ENCODE measurements at regions not wholly inside any gene's neighbourhood (a gene's known extent, or its start where the extent isn't known, plus 50 kb on each side); places are given as distances from the start of the nearest gene placed in this dataset.

DNA sequence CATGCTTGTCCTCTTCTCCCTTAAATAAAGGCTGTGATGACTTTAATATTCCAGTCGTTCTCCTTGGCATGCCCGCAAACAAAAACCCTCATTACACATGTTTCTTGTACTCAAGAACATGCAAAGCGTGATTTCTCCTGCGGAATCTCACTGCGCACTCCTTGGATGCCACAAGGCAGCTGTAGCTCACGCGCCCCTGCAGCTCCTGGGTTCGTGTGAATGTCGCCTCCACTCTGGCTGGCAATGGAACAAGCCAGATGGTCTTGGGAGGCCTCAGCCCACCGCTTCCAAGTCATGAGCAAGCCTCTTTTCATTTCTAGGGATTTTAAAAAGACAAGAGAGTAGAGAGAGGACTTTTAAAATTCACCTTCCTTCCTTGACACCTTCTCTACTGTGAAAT is 403.8 kb downstream of the PCNX1 start:
- Histone ChIP-seq H3K36me3 (ENCODE audit: control insufficient read depth, insufficient read depth, low read length) (no peaks in the 10 kb centered on the region), H3K27ac (ENCODE audit: low read depth, low read length, severe bottlenecking) (no peak overlapping the region), H3K4me1 (ENCODE audit: control insufficient read depth, insufficient read depth, low read length, poor library complexity, severe bottlenecking) (no peaks in the 10 kb centered on the region), H3K9me3 (ENCODE audit: control insufficient read depth, low read length) (no peaks in the 10 kb centered on the region), H3K4me3 (ENCODE audit: extremely low read depth, insufficient read depth, low read length, poor library complexity, severe bottlenecking) (no peak overlapping the region)
- WGBS, 2 experiments (ENCODE audit: insufficient coverage in 2 of 2), result 92 to 93% methylated on average over 9 of the region's 10 CpGs

DNA sequence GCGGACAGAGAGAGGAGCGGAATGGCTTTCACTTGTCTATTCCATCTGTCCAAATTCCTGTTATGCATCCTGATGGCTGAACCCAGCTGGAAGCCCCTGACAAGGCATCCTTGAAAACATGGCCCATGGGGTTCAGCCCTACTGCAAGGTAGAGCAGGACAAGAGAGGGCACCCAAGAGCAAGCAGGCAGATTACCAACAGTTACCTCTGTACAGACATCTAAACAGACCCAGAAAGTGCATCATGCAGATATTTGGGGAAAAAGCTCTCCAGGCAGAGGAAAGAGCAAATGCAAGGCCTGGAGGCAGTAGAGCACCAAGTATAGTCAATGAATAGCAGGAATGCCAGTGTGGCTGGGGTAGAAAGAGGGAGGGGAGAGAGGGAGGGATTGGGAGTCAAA is 407.5 kb downstream of the PCNX1 start:
- Histone ChIP-seq H3K4me1 (ENCODE audit: control insufficient read depth, insufficient read depth, low read length, poor library complexity, severe bottlenecking) (peaks cover 3% of the 10 kb centered on the region), H3K9me3 (ENCODE audit: control insufficient read depth, low read length) (no peaks in the 10 kb centered on the region), H3K36me3 (ENCODE audit: control insufficient read depth, insufficient read depth, low read length) (no peaks in the 10 kb centered on the region), H3K27ac (ENCODE audit: low read depth, low read length, severe bottlenecking) (no peak overlapping the region), H3K4me3 (ENCODE audit: extremely low read depth, insufficient read depth, low read length, poor library complexity, severe bottlenecking) (no peak overlapping the region)
- WGBS, 2 experiments (ENCODE audit: insufficient coverage in 2 of 2), result 100% methylated on average over 1 of the region's 2 CpGs

DNA sequence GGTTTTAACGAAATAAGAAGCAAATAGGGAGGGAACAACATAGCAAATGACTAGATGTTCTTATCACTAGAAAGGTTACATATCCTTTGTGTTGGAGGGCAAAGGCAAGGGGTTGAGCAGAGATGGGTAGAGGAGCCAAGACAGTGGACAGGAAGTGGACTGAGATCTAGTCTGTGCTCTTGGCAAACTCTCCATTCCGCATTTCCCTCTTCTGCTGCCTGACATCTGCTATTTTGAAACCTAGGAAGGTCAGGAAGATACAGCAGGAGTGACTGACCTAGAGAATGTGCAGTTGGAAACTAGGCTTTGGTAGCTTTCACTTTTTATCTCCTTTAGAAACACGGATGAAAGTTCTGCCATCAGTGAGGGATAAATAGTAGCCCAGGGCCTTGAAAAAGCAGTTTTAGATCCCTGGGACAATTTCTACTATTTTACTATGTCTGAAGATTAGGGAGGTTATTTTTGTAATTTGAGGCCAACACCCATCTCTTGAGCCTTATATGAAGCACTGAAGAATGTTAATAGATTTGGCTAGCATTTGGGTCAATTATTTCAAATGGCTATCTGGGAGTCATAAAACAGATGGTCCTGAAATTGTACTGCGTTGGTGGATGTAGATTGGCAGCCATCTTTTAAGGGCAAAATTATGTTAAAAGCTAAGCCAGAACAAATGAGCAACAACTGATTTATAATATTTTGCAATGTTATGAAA is 410.3 kb downstream of the PCNX1 start:
- WGBS, 2 experiments (ENCODE audit: insufficient coverage in 2 of 2), result 80 to 93% methylated on average over 1 to 4 of the region's 4 CpGs
- no peak overlapping the region for H3K27ac ChIP-seq (ENCODE audit: low read depth, low read length, severe bottlenecking)
- H3K4me3 ChIP-seq (ENCODE audit: extremely low read depth, insufficient read depth, low read length, poor library complexity, severe bottlenecking), result no peak overlapping the region
- H3K36me3 ChIP-seq (ENCODE audit: control insufficient read depth, insufficient read depth, low read length), result no peaks in the 10 kb centered on the region
- H3K9me3 ChIP-seq (ENCODE audit: control insufficient read depth, low read length), result no peaks in the 10 kb centered on the region
- H3K4me1 ChIP-seq (ENCODE audit: control insufficient read depth, insufficient read depth, low read length, poor library complexity, severe bottlenecking), result peaks cover 3% of the 10 kb centered on the region

DNA sequence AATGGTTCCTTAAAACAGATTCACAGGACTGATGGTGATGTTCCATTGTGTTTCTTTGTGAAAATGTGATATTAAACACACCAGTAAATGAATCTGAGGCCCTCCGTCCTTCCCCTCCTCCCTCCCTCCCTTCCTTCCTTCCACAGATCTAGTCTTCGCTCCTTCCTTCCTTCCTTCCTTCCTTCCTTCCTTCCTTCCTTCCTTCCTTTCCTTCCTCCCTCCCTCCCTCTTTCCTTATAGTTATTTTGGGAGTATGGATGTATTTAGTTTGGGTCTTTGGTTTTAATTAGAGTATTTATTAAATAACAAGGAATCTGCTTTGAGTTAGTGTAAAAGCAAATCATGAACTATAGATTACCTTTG is 410.8 kb downstream of the PCNX1 start:
- Histone ChIP-seq H3K36me3 (ENCODE audit: control insufficient read depth, insufficient read depth, low read length) (no peaks in the 10 kb centered on the region), H3K9me3 (ENCODE audit: control insufficient read depth, low read length) (no peaks in the 10 kb centered on the region), H3K4me1 (ENCODE audit: control insufficient read depth, insufficient read depth, low read length, poor library complexity, severe bottlenecking) (peaks cover 3% of the 10 kb centered on the region), H3K4me3 (ENCODE audit: extremely low read depth, insufficient read depth, low read length, poor library complexity, severe bottlenecking) (no peak overlapping the region), H3K27ac (ENCODE audit: low read depth, low read length, severe bottlenecking) (no peak overlapping the region)
- no CpG with 5 or more reads among the region's 2 CpGs for WGBS, 2 experiments (ENCODE audit: insufficient coverage in 2 of 2)

DNA sequence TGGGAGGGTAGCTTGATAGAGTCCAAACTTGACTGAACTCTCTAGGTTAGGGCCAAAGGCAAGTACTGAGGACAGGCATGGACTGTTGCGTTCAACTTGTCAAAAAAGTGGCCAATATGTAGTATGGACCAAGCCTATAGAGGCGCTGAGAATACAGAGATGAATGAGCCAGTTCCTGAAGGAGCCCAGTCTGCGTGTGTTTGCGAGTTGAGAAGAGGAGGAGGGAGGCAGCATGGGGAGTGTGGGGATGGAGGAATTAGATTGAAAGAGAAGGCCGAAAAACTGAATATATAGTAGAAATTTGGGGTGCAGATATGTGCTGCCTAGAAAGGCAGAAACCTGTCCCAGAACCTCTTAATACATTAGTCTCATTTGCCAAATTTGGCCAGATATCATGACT is 412.4 kb downstream of the PCNX1 start:
- H3K36me3 ChIP-seq (ENCODE audit: control insufficient read depth, insufficient read depth, low read length), result no peaks in the 10 kb centered on the region
- 18 to 21% methylated on average over 4 to 5 of the region's 5 CpGs for WGBS, 2 experiments (ENCODE audit: insufficient coverage in 2 of 2)
- H3K27ac ChIP-seq (ENCODE audit: low read depth, low read length, severe bottlenecking), result no peak overlapping the region

DNA sequence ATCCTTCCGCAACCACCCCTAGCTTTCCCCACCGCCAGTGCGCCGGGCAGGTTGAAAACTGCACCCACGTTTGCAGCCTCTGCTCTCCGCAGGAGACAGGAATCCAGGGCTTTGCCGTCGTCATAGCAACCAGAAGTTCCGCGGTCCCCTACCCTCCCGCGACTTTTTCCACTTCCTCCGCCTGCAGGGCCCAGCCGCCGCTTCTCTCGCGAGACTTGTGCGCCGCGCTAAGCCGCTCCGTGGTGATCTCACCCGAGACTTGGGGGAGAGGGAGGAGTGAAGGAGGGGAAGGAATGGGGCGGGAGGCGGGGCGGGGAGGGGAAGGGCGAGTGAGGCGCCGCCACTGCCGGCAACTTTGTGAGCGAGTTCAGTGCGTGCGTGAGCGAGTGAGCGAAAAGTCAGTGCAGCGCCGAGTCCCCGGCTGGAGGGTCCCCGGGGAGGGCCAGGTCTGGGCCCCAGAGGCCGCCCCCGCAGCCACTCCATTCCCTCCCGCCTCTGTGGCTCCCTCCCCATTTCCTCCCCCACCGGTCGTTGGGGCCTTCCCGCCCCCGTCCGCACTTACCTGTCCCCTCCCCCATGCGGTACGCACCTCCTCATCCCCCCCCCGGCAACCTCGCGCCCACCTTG is 413.0 kb downstream of the PCNX1 start, which contains the start of gene SIPA1L1:
SIPA1L1 (plus strand) TSS at position 370 of the 627 bp plus-strand sequence.
- H3K36me3 ChIP-seq (ENCODE audit: control insufficient read depth, insufficient read depth, low read length), result no peaks in the 10 kb centered on the region
- H3K4me3 ChIP-seq (ENCODE audit: extremely low read depth, insufficient read depth, low read length, poor library complexity, severe bottlenecking), result peak within 1 kb of the TSS; percentile 82
- peak within 1 kb of the TSS; percentile 75 for H3K27ac ChIP-seq (ENCODE audit: low read depth, low read length, severe bottlenecking)
- peaks cover 10% of the 10 kb centered on the region for H3K4me1 ChIP-seq (ENCODE audit: control insufficient read depth, insufficient read depth, low read length, poor library complexity, severe bottlenecking)
- WGBS, 2 experiments (ENCODE audit: insufficient coverage in 2 of 2), result 0% methylated on average over 11 to 21 of the region's 52 CpGs
- H3K9me3 ChIP-seq (ENCODE audit: control insufficient read depth, low read length), result no peaks in the 10 kb centered on the region

More for the DNA sequence above, 412.4 kb downstream of the PCNX1 start:
- Histone ChIP-seq H3K9me3 (ENCODE audit: control insufficient read depth, low read length) (no peaks in the 10 kb centered on the region), H3K4me1 (ENCODE audit: control insufficient read depth, insufficient read depth, low read length, poor library complexity, severe bottlenecking) (peaks cover 5% of the 10 kb centered on the region), H3K4me3 (ENCODE audit: extremely low read depth, insufficient read depth, low read length, poor library complexity, severe bottlenecking) (peak overlapping the region; percentile 82)

DNA sequence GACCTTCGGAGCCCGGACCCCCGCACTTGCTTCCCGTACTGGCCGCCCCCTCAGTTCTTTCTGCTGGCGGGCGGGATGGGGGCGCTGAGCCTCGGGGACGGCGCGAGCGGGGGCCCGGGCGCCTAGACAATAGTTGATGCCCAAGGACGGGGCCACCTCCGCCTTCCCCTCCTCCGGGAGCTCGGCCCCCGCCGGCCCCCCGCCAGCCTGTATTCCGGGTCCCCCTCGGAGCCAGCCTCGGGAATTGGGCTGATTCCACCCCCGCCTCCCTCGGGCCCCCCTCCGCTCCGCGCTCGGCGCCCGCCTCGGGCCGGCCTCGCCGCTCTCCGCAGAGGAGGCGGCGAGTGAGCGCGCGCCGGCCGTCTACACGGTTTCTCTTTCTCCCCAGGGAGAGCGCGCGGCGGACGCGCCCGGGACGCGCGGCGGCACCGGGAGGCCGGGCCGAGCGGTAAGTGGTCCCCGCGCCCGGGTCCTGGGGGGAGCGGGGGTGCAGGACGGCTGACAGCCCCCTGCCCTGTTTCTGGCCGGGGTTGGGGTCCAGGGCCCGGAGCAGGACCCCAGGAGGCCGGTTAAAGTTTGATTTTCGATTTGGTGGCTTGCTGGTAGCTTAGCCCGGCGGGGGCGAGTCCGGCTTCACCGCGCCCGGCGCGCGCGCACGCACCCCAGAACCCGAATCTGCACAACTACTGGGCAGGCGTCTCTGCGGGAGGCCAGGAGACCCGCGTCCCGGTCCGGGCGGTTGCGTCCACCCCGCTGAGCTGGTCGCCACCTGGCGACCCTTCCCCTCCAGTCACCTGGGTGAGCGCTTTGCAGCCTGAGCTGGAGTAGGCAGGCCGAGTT is 413.7 kb downstream of the PCNX1 start:
- WGBS, 2 experiments (ENCODE audit: insufficient coverage in 2 of 2), result 0% methylated on average over 48 to 56 of the region's 96 CpGs
- Histone ChIP-seq H3K9me3 (ENCODE audit: control insufficient read depth, low read length) (no peaks in the 10 kb centered on the region), H3K4me3 (ENCODE audit: extremely low read depth, insufficient read depth, low read length, poor library complexity, severe bottlenecking) (peak overlapping the region; percentile 82), H3K4me1 (ENCODE audit: control insufficient read depth, insufficient read depth, low read length, poor library complexity, severe bottlenecking) (peaks cover 13% of the 10 kb centered on the region), H3K36me3 (ENCODE audit: control insufficient read depth, insufficient read depth, low read length) (no peaks in the 10 kb centered on the region), H3K27ac (ENCODE audit: low read depth, low read length, severe bottlenecking) (peak overlapping the region; percentile 75)

DNA sequence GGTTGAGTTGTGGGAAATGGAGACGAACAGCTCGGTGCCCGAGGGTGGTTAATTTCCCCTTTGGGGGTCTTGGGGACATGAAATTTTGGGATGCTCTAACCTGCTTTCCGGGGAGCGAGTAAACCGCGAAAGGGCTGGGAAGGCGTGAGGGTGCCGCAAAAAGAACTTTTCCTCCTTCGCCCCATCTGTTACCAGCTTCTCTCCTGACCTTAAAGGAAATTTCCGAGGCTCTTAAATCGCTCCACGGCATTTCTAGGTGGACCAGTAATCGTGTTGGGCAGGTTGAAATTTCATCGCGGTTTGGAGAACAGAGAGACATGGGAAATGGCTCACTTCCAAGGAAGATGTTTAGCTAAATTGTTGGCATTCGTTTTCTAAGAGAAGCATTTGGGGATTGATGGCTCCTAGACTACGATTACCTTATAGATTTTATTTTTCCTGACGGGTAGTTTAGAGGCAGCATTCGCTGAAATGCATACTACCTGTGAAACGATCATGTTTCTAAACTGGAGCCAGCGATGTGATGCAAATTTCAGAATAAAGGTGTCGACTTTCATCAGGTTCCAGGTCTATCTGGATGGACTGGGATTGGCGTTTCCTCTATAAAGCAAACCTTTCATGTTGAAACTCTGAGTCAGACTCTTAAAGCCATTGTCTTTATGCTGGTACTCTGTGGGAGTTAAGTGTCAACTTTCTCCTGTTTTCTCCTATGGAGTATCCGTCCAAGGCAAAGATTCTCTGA is 414.5 kb downstream of the PCNX1 start:
- H3K4me1 ChIP-seq (ENCODE audit: control insufficient read depth, insufficient read depth, low read length, poor library complexity, severe bottlenecking), result peaks cover 13% of the 10 kb centered on the region
- no peaks in the 10 kb centered on the region for H3K36me3 ChIP-seq (ENCODE audit: control insufficient read depth, insufficient read depth, low read length)
- peak overlapping the region; percentile 82 for H3K4me3 ChIP-seq (ENCODE audit: extremely low read depth, insufficient read depth, low read length, poor library complexity, severe bottlenecking)
- peak overlapping the region; percentile 75 for H3K27ac ChIP-seq (ENCODE audit: low read depth, low read length, severe bottlenecking)
- WGBS, 2 experiments (ENCODE audit: insufficient coverage in 2 of 2), result 2 to 3% methylated on average over 16 to 19 of the region's 25 CpGs
- no peaks in the 10 kb centered on the region for H3K9me3 ChIP-seq (ENCODE audit: control insufficient read depth, low read length)

DNA sequence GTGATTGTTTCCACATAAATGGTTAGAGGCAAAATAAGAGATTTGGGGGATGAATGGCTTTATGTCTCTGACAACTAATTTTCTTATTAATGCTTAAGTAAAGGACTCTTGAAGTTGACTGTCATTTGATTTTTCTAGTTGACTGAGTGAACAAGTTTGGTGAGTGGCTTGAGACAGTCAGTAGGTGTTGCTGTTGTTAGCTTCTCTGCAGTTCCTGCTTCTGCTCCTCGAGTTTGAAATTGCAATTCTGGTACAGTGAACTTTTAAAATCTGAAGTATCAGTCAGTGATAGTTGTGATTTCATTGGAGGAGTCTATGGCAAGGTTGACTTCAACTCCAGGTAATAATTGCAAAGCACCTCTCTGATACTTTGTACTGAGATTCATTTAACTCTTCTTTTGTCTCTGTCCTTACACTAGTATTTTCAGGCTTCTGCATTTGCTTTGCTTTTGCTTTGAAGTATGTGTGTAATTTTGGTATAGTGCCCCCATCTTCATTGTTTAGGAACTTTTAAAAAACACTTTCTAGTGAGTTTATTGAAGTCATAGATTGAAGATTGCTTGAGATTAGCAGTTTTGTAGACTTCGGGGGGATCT is 415.5 kb downstream of the PCNX1 start:
- H3K9me3 ChIP-seq (ENCODE audit: control insufficient read depth, low read length), result no peaks in the 10 kb centered on the region
- no peak overlapping the region for H3K27ac ChIP-seq (ENCODE audit: low read depth, low read length, severe bottlenecking)
- WGBS, 2 experiments (ENCODE audit: insufficient coverage in 2 of 2), result 29 to 33% methylated on average over 2 of the region's 2 CpGs
- H3K4me3 ChIP-seq (ENCODE audit: extremely low read depth, insufficient read depth, low read length, poor library complexity, severe bottlenecking), result peak overlapping the region; percentile 6
- H3K4me1 ChIP-seq (ENCODE audit: control insufficient read depth, insufficient read depth, low read length, poor library complexity, severe bottlenecking), result peaks cover 13% of the 10 kb centered on the region
- H3K36me3 ChIP-seq (ENCODE audit: control insufficient read depth, insufficient read depth, low read length), result no peaks in the 10 kb centered on the region

DNA sequence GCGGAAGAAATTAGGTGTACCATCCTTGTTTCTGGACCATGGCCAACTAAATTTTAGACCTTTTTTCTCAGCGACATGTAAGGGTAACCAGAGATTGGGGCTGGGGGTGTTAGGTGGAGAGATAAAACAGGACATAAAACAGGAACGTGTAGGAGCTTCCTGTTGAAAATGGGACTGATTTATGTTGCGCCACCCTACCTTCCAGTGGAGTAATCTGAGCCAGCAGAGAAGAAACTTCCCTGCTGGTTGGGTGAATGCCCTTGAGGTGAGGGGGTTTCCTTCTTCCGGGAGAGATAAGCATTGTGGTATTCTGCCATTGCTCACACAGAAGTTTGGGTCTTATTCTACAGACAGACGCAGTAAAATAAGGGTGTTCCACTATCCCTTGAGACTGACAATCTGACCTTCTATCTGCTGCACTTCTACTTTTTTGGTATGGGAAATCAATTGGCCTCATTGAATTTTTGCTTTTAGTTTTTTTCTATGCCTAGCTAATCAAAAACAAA is 417.6 kb downstream of the PCNX1 start:
- WGBS, 2 experiments (ENCODE audit: insufficient coverage in 2 of 2), result 38 to 48% methylated on average over 3 to 4 of the region's 6 CpGs
- H3K27ac ChIP-seq (ENCODE audit: low read depth, low read length, severe bottlenecking), result no peak overlapping the region
- no peak overlapping the region for H3K4me3 ChIP-seq (ENCODE audit: extremely low read depth, insufficient read depth, low read length, poor library complexity, severe bottlenecking)
- no peaks in the 10 kb centered on the region for H3K36me3 ChIP-seq (ENCODE audit: control insufficient read depth, insufficient read depth, low read length)
- peaks cover 10% of the 10 kb centered on the region for H3K4me1 ChIP-seq (ENCODE audit: control insufficient read depth, insufficient read depth, low read length, poor library complexity, severe bottlenecking)
- no peaks in the 10 kb centered on the region for H3K9me3 ChIP-seq (ENCODE audit: control insufficient read depth, low read length)

All from mesodermal cell (in vitro differentiated cells).